ENCODE measurements at regions not wholly inside any gene's neighbourhood (a gene's known extent, or its start where the extent isn't known, plus 50 kb on each side); places are given as distances from the start of the nearest gene placed in this dataset.

DNA sequence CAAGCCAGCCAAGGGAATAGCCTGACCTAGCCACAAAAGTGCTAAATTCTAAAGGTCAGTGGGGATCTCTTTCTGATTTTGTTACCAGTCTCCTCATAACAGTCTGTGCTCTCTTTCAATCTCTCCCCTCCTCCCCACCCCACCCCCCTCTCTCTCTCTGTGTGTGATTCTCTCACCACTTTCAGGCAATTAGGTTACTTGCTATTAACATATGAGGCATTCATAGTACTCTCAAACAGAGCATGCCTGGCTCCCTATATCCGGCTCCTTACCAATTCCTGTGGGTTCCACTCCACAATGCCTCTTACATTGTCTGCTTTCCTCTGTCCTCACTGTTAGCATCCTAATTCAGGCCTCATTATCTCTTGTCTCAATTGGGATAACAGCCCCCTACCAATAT lies 464.3 kb upstream of the DEPDC1 start:
- TF ChIP-seq POLR2A (IDR thresholded peaks at IDR 0.05), result no peak
- no peak for TF ChIP-seq POLR2AphosphoS5 (IDR thresholded peaks at IDR 0.05)
- TF ChIP-seq, protein P1, sequence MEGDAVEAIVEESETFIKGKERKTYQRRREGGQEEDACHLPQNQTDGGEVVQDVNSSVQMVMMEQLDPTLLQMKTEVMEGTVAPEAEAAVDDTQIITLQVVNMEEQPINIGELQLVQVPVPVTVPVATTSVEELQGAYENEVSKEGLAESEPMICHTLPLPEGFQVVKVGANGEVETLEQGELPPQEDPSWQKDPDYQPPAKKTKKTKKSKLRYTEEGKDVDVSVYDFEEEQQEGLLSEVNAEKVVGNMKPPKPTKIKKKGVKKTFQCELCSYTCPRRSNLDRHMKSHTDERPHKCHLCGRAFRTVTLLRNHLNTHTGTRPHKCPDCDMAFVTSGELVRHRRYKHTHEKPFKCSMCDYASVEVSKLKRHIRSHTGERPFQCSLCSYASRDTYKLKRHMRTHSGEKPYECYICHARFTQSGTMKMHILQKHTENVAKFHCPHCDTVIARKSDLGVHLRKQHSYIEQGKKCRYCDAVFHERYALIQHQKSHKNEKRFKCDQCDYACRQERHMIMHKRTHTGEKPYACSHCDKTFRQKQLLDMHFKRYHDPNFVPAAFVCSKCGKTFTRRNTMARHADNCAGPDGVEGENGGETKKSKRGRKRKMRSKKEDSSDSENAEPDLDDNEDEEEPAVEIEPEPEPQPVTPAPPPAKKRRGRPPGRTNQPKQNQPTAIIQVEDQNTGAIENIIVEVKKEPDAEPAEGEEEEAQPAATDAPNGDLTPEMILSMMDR (IDR thresholded peaks at IDR 0.05 in 8 of 11, conservative IDR thresholded peaks at IDR 0.05 in 3 of 11), result no peak
